GM12872 (cell line): ENCODE measurements at regions not wholly inside any gene's neighbourhood (a gene's known extent, or its start where the extent isn't known, plus 50 kb on each side); places are given as distances from the start of the nearest gene placed in this dataset.

Experiments used
- CTCF ChIP-seq: IDR thresholded peaks from 3 replicates; pipeline ENCODE4 v1.5.1; 2011; ENCODE audit warnings: low read depth, mild to moderate bottlenecking, low read length, moderate library complexity; ENCODE audit not compliant: insufficient read depth

DNA sequence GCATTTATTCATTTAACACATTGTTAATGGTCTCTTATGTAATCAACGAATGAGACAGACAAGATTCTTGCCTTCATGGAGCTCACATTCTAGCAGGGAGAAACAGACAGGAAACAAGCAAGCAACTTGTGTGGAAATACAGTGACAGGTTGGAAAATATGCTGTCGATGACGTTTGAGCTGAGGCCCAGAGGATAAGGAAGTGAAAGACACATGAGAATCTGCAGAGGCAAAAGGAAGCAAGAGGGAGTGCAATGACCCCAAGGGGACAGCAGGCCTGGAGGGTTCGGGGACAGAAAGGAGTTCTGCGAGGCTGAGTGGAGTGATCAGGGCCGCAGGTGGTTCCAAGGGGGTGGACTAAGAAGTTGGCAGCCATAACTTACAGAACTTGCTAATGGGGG lies 60.6 kb upstream of the AKT3 start:
- TF ChIP-seq CTCF = no peak; the same call in 2 of the 3 replicates

DNA sequence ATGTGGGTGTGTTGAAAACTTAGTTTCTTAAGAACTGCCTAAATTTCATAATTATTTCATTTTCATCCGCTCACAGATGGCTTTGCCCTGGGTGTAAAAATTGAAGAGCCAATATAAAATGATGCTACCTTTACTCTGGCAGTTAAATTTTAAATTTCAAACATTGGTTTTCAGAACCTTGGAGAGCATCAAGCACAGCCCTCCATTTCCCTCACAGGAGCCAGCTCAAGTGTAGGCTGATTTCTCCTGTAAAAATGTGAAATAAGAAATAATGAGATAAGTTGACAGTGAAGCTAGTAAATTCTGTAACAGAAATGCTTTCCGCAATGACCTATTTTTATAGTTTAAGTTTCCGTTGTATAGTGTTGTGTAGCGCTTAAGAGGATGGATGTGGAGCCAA lies 53.9 kb upstream of the AKT3 start:
- no peak for TF ChIP-seq CTCF

DNA sequence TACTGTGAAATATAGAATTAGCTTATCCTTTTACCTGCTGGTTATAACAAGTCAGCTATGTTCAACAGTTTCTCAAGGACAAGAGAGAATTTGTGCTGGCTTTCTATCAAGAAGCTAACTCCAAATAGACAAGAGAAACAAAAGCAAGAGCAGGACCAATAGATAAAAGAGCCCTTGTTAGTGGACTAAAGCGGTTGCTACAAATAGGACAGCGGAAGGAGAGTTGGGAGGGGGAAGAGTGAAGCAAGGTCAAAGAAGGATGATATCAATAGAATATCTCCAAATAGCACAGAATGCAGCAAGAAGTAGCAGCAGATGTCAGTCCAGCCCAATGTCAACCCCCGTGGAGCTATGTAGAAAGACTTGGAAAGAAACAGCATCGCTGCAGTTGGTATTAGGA lies 53.0 kb upstream of the AKT3 start:
- TF ChIP-seq CTCF = no peak

DNA sequence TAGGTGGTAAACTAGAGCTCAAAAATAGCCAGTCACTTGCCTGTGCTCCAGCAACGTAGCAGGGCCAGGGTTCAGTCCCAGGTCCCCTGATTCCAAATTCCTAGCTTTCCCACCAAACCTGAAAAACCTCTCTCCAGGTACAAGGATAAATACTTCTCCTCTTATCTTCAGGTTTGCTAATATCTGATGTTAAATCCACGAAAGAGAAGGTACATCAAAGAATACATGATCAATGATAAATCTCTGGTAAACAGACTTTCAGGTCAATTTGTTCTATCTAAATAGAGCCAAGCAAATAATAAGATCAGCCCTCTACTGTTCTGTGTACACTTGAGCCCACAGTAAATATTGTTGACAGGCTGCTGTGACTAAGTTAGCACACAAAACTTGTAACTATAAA lies 52.1 kb upstream of the AKT3 start:
- no peak for TF ChIP-seq CTCF
